Cardiac muscle cell (in vitro differentiated cells and primary cell): ENCODE measurements at regions not wholly inside any gene's neighbourhood (a gene's known extent, or its start where the extent isn't known, plus 50 kb on each side); places are given as distances from the start of the nearest gene placed in this dataset.
A peak's percentile ranks its signal among the peaks of the same experiment; 100 is the strongest.

Source experiments
- DNase-seq, 2 donors: peaks; one replicate each; pipeline versions ENCODE4 v3.0.0 to v3.0.0-alpha.2; 2010 to 2017; ENCODE audit warnings: low read depth in 1 of 2, low spot score in 1 of 2
- H3K27ac ChIP-seq: fragments of 200-600 bp; sonication (generic); 2 replicates; pipeline ENCODE4 v1.5.1; 2016
- H3K27me3 ChIP-seq: fragments of 200-600 bp; sonication (generic); 2 replicates; pipeline ENCODE4 v1.6.0; 2016; ENCODE audit warnings: control low read depth
- H3K36me3 ChIP-seq: fragments of 200-600 bp; sonication (generic); 2 replicates; pipeline ENCODE4 v1.5.1; 2016; ENCODE audit warnings: control low read depth
- H3K4me1 ChIP-seq: fragments of 200-600 bp; sonication (generic); 2 replicates; pipeline ENCODE4 v1.8.1; 2017; ENCODE audit warnings: low read depth, mild to moderate bottlenecking, mixed run types
- H3K4me3 ChIP-seq: fragments of 200-600 bp; sonication (generic); 2 replicates; pipeline ENCODE4 v1.5.1; 2016; ENCODE audit warnings: mild to moderate bottlenecking
- H3K9me3 ChIP-seq: fragments of 200-600 bp; sonication (generic); 2 replicates; pipeline ENCODE4 v1.5.1; 2017; ENCODE audit warnings: low read depth, mild to moderate bottlenecking, control low read depth
- TF ChIP-seq, protein P1 (sequence below): IDR thresholded peaks from 2 replicates; pipeline ENCODE4 v1.5.1; 2012; ENCODE audit warnings: low read depth, mild to moderate bottlenecking, low read length

DNA sequence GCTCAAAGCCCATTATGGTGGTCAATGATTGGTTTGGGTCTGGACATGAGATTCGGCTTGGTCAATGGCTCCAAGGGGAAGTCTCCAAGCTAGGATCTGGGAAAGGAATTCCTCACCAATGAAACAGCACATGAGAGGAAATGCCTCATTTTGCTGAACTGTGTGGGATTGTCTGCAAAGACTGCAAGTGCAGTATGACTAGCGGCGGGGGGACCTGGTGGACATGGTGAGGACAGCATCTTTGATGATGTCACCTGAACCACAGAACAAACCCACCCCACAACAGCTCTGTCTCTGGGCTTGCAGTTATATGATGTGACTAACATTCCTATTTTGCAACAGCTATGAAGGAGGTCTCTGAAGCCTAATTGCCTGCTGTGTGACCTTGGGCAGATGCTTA lies 50.6 kb upstream of the NKD1 start:
- Histone ChIP-seq H3K36me3 (no peaks in the 10 kb centered on the region), H3K9me3 (no peaks in the 10 kb centered on the region), H3K4me3 (no peak overlapping the region), H3K4me1 (no peaks in the 10 kb centered on the region), H3K27ac (no peak overlapping the region), H3K27me3 (peaks cover 17% of the 10 kb centered on the region)
- TF ChIP-seq, protein P1, sequence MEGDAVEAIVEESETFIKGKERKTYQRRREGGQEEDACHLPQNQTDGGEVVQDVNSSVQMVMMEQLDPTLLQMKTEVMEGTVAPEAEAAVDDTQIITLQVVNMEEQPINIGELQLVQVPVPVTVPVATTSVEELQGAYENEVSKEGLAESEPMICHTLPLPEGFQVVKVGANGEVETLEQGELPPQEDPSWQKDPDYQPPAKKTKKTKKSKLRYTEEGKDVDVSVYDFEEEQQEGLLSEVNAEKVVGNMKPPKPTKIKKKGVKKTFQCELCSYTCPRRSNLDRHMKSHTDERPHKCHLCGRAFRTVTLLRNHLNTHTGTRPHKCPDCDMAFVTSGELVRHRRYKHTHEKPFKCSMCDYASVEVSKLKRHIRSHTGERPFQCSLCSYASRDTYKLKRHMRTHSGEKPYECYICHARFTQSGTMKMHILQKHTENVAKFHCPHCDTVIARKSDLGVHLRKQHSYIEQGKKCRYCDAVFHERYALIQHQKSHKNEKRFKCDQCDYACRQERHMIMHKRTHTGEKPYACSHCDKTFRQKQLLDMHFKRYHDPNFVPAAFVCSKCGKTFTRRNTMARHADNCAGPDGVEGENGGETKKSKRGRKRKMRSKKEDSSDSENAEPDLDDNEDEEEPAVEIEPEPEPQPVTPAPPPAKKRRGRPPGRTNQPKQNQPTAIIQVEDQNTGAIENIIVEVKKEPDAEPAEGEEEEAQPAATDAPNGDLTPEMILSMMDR: no peak
- peak in 1 of 2 donors; percentile 32 for DNase-seq

DNA sequence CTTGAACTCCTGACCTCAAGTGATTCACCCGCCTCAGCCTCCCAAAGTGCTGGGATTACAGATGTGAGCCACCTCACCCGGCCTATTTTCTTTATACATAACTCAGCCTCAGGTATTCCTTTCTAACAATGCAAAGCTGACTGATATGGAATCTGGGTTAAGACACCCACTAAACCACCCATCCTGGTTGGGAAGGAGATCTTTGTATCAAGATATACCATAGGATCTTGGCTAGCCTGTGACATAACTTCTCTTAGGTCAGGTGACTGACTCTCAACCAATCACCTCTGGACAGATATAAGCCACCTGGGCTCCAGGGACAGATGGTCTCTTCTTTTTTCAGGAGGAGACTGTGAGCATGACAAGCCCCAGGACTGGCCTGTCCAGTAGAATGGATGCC lies 51.2 kb upstream of the NKD1 start:
- no peak overlapping the region for H3K27ac ChIP-seq

GRCh38 chr16:50495673-50496072 lies 52.5 kb upstream of the NKD1 start:
- no peaks in the 10 kb centered on the region for H3K9me3 ChIP-seq
- H3K27me3 ChIP-seq: peaks cover 12% of the 10 kb centered on the region
- TF ChIP-seq, protein P1: no peak
- no peak overlapping the region for H3K4me3 ChIP-seq
- no peaks in the 10 kb centered on the region for H3K36me3 ChIP-seq
- no peak overlapping the region for H3K27ac ChIP-seq
- no peaks in the 10 kb centered on the region for H3K4me1 ChIP-seq
- no peak for DNase-seq

More for the DNA sequence above, 51.2 kb upstream of the NKD1 start:
- Histone ChIP-seq H3K4me1 (no peaks in the 10 kb centered on the region), H3K36me3 (no peaks in the 10 kb centered on the region), H3K9me3 (no peaks in the 10 kb centered on the region), H3K27me3 (peaks cover 17% of the 10 kb centered on the region), H3K4me3 (no peak overlapping the region)
- TF ChIP-seq, protein P1: no peak
- no peak for DNase-seq

GRCh38 chr16:50494501-50495491 lies 53.4 kb upstream of the NKD1 start:
- TF ChIP-seq, protein P1: no peak
- H3K4me1 ChIP-seq: no peaks in the 10 kb centered on the region
- H3K27ac ChIP-seq: no peak overlapping the region
- no peak overlapping the region for H3K4me3 ChIP-seq
- H3K36me3 ChIP-seq: no peaks in the 10 kb centered on the region
- peaks cover 16% of the 10 kb centered on the region for H3K27me3 ChIP-seq
- H3K9me3 ChIP-seq: no peaks in the 10 kb centered on the region
- no peak for DNase-seq

- TF ChIP-seq, protein P1: no peak
- peaks cover 30% of the 10 kb centered on the region for H3K27me3 ChIP-seq
- no peak for DNase-seq
These were observed 56.7 kb upstream of the NKD1 start for GRCh38 chr16:50491516-50491915.

More at GRCh38 chr16:50491516-50491915, 56.7 kb upstream of the NKD1 start:
- no peaks in the 10 kb centered on the region for H3K4me1 ChIP-seq
- no peak overlapping the region for H3K4me3 ChIP-seq
- H3K36me3 ChIP-seq: no peaks in the 10 kb centered on the region
- H3K9me3 ChIP-seq: no peaks in the 10 kb centered on the region
- no peak overlapping the region for H3K27ac ChIP-seq
